HG02943 (cell line): ENCODE measurements at regions not wholly inside any gene's neighbourhood (a gene's known extent, or its start where the extent isn't known, plus 50 kb on each side); places are given as distances from the start of the nearest gene placed in this dataset.

Experiments used
- ATAC-seq: cut with Tn5 transposase; IDR thresholded peaks from one replicate; pipeline ENCODE4 v1.9.1; 2021; ENCODE audit warnings: mild to moderate bottlenecking, low read depth, moderate library complexity; ENCODE audit not compliant: unreplicated experiment

- no peak for ATAC-seq
Observed at GRCh38 chr2:56688661-56689060, 504.9 kb downstream of the CCDC85A start.

GRCh38 chr2:56693501-56693900 is 509.7 kb downstream of the CCDC85A start:
- ATAC-seq: no peak

- ATAC-seq: no peak
Observed at GRCh38 chr2:56703001-56703400, 519.2 kb downstream of the CCDC85A start.

- ATAC-seq: no peak
Observed at GRCh38 chr2:56705713-56706112, 521.9 kb downstream of the CCDC85A start.

- no peak for ATAC-seq
Observed at GRCh38 chr2:56707218-56707617, 523.4 kb downstream of the CCDC85A start.

- ATAC-seq: no peak
Observed at GRCh38 chr2:56707650-56708049, 523.9 kb downstream of the CCDC85A start.

GRCh38 chr2:56709181-56709580 is 525.4 kb downstream of the CCDC85A start:
- no peak for ATAC-seq

GRCh38 chr2:56713161-56713676 is 529.4 kb downstream of the CCDC85A start:
- no peak for ATAC-seq

- no peak for ATAC-seq
Observed at GRCh38 chr2:56713978-56714377, 530.2 kb downstream of the CCDC85A start.

- ATAC-seq: no peak
Observed at GRCh38 chr2:56714400-56714799, 530.6 kb downstream of the CCDC85A start.

- ATAC-seq: no peak
Observed at GRCh38 chr2:56715683-56716082, 531.9 kb downstream of the CCDC85A start.

GRCh38 chr2:56718413-56718812 is 534.6 kb downstream of the CCDC85A start:
- no peak for ATAC-seq

- no peak for ATAC-seq
Observed at GRCh38 chr2:56729212-56729611, 545.4 kb downstream of the CCDC85A start.

GRCh38 chr2:56732946-56733345 is 549.2 kb downstream of the CCDC85A start:
- no peak for ATAC-seq

GRCh38 chr2:56739413-56739812 is 555.6 kb downstream of the CCDC85A start:
- no peak for ATAC-seq

- no peak for ATAC-seq
Observed at GRCh38 chr2:56741601-56742102, 557.9 kb downstream of the CCDC85A start.

GRCh38 chr2:56743807-56744206 is 560.0 kb downstream of the CCDC85A start:
- ATAC-seq: no peak

- ATAC-seq: no peak
Observed at GRCh38 chr2:56749152-56749752, 565.5 kb downstream of the CCDC85A start.

GRCh38 chr2:56753182-56753581 is 569.4 kb downstream of the CCDC85A start:
- no peak for ATAC-seq

- ATAC-seq: no peak
Observed at GRCh38 chr2:56754066-56754615, 570.4 kb downstream of the CCDC85A start.

- no peak for ATAC-seq
Observed at GRCh38 chr2:56754627-56755026, 570.8 kb downstream of the CCDC85A start.

- no peak for ATAC-seq
Observed at GRCh38 chr2:56757884-56758545, 574.2 kb downstream of the CCDC85A start.
